OCI-LY3 (cell line): ENCODE measurements at regions not wholly inside any gene's neighbourhood (a gene's known extent, or its start where the extent isn't known, plus 50 kb on each side); places are given as distances from the start of the nearest gene placed in this dataset.

ENCODE experiments used
- EZH2phosphoT487 ChIP-seq: fragments of 200-600 bp; shearing (Covaris generic); IDR thresholded peaks from 2 replicates; pipeline ENCODE4 v1.6.1; 2018; ENCODE audit warnings: antibody characterized with exemption, mixed run types, low read depth
- TF ChIP-seq, protein P1 (sequence below): fragments of 200-600, 300-600 bp; sonication (generic); IDR thresholded peaks from 2 replicates; pipeline ENCODE4 v1.5.1; 2014; ENCODE audit warnings: antibody characterized with exemption, low read length, low read depth

DNA sequence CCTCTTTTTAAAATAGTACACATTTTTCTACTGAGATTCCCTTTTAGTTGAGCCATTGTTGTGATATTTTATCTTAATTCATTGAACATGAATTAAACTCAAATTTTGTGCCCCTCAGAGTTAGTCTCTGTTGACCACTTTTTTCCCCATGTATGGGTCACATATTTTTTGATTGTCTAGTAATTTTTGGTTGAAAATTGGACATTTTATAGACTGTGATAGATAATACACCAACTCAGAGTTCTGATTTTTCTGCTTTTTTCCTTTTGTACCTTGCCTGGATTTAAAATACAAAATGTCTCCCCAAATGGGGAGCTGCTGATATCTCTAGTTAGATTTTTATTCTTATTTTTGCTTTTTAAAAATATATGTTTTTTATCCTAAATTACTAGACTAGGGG, 291.8 kb upstream of the CITED2 start:
- TF ChIP-seq, protein P1, sequence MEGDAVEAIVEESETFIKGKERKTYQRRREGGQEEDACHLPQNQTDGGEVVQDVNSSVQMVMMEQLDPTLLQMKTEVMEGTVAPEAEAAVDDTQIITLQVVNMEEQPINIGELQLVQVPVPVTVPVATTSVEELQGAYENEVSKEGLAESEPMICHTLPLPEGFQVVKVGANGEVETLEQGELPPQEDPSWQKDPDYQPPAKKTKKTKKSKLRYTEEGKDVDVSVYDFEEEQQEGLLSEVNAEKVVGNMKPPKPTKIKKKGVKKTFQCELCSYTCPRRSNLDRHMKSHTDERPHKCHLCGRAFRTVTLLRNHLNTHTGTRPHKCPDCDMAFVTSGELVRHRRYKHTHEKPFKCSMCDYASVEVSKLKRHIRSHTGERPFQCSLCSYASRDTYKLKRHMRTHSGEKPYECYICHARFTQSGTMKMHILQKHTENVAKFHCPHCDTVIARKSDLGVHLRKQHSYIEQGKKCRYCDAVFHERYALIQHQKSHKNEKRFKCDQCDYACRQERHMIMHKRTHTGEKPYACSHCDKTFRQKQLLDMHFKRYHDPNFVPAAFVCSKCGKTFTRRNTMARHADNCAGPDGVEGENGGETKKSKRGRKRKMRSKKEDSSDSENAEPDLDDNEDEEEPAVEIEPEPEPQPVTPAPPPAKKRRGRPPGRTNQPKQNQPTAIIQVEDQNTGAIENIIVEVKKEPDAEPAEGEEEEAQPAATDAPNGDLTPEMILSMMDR: no peak
- TF ChIP-seq EZH2phosphoT487: no peak
